Endothelial cell of umbilical vein (primary cell): ENCODE measurements at regions not wholly inside any gene's neighbourhood (a gene's known extent, or its start where the extent isn't known, plus 50 kb on each side); places are given as distances from the start of the nearest gene placed in this dataset.

ENCODE experiments used
- EZH2 ChIP-seq: IDR thresholded peaks from 2 replicates; pipeline ENCODE4 v1.6.1; 2012; ENCODE audit warnings: borderline replicate concordance, low read depth, mild to moderate bottlenecking, moderate library complexity, low read length, inconsistent platforms; ENCODE audit not compliant: severe bottlenecking
- FOS ChIP-seq: IDR thresholded peaks from 2 replicates; pipeline ENCODE4 v1.6.1; 2011; ENCODE audit warnings: mild to moderate bottlenecking, low read length, moderate library complexity, borderline replicate concordance; ENCODE audit not compliant: insufficient read depth
- JUN ChIP-seq: IDR thresholded peaks from 2 replicates; pipeline ENCODE4 v1.6.1; 2011; ENCODE audit warnings: borderline replicate concordance, low read depth; ENCODE audit not compliant: insufficient read length, insufficient read depth
- POLR2A ChIP-seq: IDR thresholded peaks from 2 replicates; pipeline ENCODE4 v1.6.1; 2012; ENCODE audit warnings: low read depth, mild to moderate bottlenecking, control low read depth, low read length
- POLR2AphosphoS5 ChIP-seq: IDR thresholded peaks from 2 replicates; pipeline ENCODE4 v1.6.1; 2012; ENCODE audit warnings: low read depth, mild to moderate bottlenecking, control low read depth, low read length, moderate library complexity; ENCODE audit not compliant: insufficient read depth
- TF ChIP-seq, protein P1 (sequence below): IDR thresholded peaks from 2 replicates; pipeline ENCODE4 v1.6.1; 2011; ENCODE audit not compliant: insufficient read depth, insufficient read length
- TF ChIP-seq, protein P2 (sequence below), 2 donors: IDR thresholded peaks; 1 replicate in 1 of 2; 2 replicates in 1 of 2; pipeline ENCODE4 v1.5.1; 2011; ENCODE audit warnings: low read length in 2 of 2, mild to moderate bottlenecking in 2 of 2, moderate library complexity in 2 of 2, control low read depth in 1 of 2, inconsistent platforms in 1 of 2, low read depth in 1 of 2; ENCODE audit not compliant: insufficient read depth in 1 of 2; ENCODE audit errors: extremely low read depth in 1 of 2

DNA sequence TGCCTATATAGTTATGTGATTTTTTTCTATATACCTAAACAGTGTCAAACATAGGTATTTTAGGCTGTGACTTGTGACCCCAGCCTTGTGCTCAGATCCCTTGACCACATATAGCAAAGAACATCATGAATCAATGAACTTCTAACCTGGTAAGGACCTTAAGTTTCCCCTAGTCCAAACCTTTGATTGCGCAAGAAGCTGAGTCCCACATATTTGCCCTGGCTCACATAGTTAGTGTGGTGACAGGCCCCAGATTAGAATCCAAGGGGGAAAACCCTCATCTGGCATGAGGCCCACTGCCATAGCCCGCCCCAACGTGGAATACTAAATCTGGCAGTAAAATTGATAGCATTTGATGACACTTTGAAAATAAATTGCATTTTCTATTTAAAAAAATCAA is 171.8 kb downstream of the MZT1 start:
- TF ChIP-seq POLR2A (no peak), JUN (no peak), FOS (no peak), EZH2 (no peak), POLR2AphosphoS5 (no peak)
- TF ChIP-seq, protein P1, sequence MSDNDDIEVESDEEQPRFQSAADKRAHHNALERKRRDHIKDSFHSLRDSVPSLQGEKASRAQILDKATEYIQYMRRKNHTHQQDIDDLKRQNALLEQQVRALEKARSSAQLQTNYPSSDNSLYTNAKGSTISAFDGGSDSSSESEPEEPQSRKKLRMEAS = no peak
- TF ChIP-seq, protein P2, sequence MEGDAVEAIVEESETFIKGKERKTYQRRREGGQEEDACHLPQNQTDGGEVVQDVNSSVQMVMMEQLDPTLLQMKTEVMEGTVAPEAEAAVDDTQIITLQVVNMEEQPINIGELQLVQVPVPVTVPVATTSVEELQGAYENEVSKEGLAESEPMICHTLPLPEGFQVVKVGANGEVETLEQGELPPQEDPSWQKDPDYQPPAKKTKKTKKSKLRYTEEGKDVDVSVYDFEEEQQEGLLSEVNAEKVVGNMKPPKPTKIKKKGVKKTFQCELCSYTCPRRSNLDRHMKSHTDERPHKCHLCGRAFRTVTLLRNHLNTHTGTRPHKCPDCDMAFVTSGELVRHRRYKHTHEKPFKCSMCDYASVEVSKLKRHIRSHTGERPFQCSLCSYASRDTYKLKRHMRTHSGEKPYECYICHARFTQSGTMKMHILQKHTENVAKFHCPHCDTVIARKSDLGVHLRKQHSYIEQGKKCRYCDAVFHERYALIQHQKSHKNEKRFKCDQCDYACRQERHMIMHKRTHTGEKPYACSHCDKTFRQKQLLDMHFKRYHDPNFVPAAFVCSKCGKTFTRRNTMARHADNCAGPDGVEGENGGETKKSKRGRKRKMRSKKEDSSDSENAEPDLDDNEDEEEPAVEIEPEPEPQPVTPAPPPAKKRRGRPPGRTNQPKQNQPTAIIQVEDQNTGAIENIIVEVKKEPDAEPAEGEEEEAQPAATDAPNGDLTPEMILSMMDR (IDR thresholded peaks at IDR 0.05; ENCODE audit: extremely low read depth in 1 of 2, insufficient read depth in 1 of 2, low read depth in 1 of 2, low read length in 2 of 2) = no peak
